ENCODE measurements at regions not wholly inside any gene's neighbourhood (a gene's known extent, or its start where the extent isn't known, plus 50 kb on each side); places are given as distances from the start of the nearest gene placed in this dataset.
A peak's percentile ranks its signal among the peaks of the same experiment; 100 is the strongest.

DNA sequence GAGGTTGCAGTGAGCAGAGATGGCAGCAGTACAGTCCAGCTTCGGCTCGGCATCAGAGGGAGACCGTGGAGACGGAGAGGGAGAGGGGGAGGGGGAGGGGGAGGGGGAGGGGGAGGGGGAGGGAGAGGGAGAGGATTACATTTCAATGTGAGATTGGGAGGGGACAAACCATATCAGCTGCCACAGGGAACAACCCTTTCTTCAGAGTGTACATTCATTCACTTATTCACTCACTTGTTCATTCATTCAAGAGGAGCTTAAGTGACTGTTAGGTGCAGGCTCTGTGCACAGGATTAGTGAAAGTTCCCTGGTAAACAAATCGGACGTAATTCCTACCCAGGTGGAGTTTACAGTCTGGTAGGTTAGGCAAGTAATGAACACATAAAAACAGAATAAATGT is 65.6 kb upstream of the MEDAG start:
- Histone ChIP-seq H3K36me3 (ENCODE audit: control insufficient read depth, insufficient read depth, low read length) (no peaks in the 10 kb centered on the region), H3K4me3 (ENCODE audit: low read length) (no peak overlapping the region), H3K27me3 (ENCODE audit: control insufficient read depth, insufficient read depth, low read length, poor library complexity, severe bottlenecking) (no peaks in the 10 kb centered on the region), H3K27ac (ENCODE audit: low read depth, low read length) (no peak overlapping the region), H3K9ac (ENCODE audit: extremely low read depth, low read length, poor library complexity, severe bottlenecking) (no peak overlapping the region), H3K9me3 (ENCODE audit: control insufficient read depth, low read length) (peaks cover 18% of the 10 kb centered on the region), H3K4me1 (ENCODE audit: control insufficient read depth, insufficient read depth, low read length) (peaks cover 5% of the 10 kb centered on the region)
- H3K27me3 Mint-ChIP-seq (ENCODE audit: insufficient read depth) = peaks cover 9% of the 10 kb centered on the region
- H3K36me3 Mint-ChIP-seq (ENCODE audit: low read depth) = no peaks in the 10 kb centered on the region
- H3K4me3 Mint-ChIP-seq = no peak overlapping the region
- peaks cover 25% of the 10 kb centered on the region for H3K4me1 Mint-ChIP-seq
- no peak overlapping the region for H3K27ac Mint-ChIP-seq
- WGBS, 2 experiments (ENCODE audit: insufficient coverage in 1 of 2, insufficient read length in 1 of 2) = 91% methylated on average over 2 of the region's 6 CpGs; no CpG with 5 or more reads in 1 of the 2 experiments
- H3K9me3 Mint-ChIP-seq = peaks cover 6% of the 10 kb centered on the region
- TF ChIP-seq, protein P1, sequence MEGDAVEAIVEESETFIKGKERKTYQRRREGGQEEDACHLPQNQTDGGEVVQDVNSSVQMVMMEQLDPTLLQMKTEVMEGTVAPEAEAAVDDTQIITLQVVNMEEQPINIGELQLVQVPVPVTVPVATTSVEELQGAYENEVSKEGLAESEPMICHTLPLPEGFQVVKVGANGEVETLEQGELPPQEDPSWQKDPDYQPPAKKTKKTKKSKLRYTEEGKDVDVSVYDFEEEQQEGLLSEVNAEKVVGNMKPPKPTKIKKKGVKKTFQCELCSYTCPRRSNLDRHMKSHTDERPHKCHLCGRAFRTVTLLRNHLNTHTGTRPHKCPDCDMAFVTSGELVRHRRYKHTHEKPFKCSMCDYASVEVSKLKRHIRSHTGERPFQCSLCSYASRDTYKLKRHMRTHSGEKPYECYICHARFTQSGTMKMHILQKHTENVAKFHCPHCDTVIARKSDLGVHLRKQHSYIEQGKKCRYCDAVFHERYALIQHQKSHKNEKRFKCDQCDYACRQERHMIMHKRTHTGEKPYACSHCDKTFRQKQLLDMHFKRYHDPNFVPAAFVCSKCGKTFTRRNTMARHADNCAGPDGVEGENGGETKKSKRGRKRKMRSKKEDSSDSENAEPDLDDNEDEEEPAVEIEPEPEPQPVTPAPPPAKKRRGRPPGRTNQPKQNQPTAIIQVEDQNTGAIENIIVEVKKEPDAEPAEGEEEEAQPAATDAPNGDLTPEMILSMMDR (conservative IDR thresholded peaks at IDR 0.05) = no peak
- no peak for DNase-seq

DNA sequence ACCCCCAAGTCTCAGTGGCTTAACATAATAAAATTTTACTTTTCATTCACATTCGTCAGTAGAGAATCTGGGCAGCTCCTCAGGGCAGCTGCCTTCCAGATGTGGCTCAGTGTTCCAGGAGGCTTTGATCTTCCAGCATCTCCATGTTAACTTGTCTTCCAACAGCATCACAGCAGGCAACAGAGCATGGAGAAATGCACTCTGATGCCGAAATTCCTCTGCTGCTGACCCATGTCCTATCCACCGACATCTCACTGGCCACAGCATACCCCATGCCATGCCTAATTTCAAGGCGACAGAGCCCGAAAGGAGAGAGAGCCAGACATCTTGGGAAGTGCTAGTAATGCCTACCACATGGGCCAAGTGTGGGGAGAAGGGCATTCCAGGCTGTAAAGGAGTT is 64.9 kb upstream of the MEDAG start:
- Mint-ChIP-seq H3K4me1 (peaks cover 20% of the 10 kb centered on the region), H3K9me3 (peaks cover 6% of the 10 kb centered on the region), H3K27me3 (ENCODE audit: insufficient read depth) (peaks cover 3% of the 10 kb centered on the region), H3K4me3 (no peak overlapping the region), H3K36me3 (ENCODE audit: low read depth) (no peaks in the 10 kb centered on the region), H3K27ac (no peak overlapping the region)
- H3K4me3 ChIP-seq (ENCODE audit: low read length) = no peak overlapping the region
- no peak for DNase-seq
- H3K27ac ChIP-seq (ENCODE audit: low read depth, low read length) = no peak overlapping the region
- TF ChIP-seq, protein P1 (conservative IDR thresholded peaks at IDR 0.05) = no peak
- WGBS, 2 experiments (ENCODE audit: insufficient coverage in 1 of 2, insufficient read length in 1 of 2) = 79 to 86% methylated on average over 4 to 5 of the region's 5 CpGs
- no peaks in the 10 kb centered on the region for H3K36me3 ChIP-seq (ENCODE audit: control insufficient read depth, insufficient read depth, low read length)
- no peak overlapping the region for H3K9ac ChIP-seq (ENCODE audit: extremely low read depth, low read length, poor library complexity, severe bottlenecking)
- peaks cover 5% of the 10 kb centered on the region for H3K4me1 ChIP-seq (ENCODE audit: control insufficient read depth, insufficient read depth, low read length)
- H3K27me3 ChIP-seq (ENCODE audit: control insufficient read depth, insufficient read depth, low read length, poor library complexity, severe bottlenecking) = no peaks in the 10 kb centered on the region
- peaks cover 18% of the 10 kb centered on the region for H3K9me3 ChIP-seq (ENCODE audit: control insufficient read depth, low read length)

DNA sequence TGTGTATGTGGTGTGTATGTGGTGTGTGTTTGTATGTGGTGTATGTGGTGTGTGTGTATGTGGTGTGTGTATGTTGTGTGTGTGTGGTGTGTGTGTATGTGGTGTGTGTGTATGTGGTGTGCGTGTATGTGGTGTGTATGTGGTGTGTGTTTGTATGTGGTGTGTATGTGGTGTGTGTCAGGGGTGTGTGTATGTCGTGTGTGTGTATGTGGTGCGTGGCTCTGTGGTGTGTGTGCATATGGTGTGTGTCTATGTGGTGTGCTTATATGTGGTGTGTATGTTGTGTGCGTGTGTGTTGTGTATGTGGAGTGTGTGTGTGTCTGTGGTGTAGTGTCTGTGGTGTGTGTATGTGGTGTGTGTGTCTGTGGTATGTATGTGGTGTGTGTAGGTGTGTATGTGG is 62.5 kb upstream of the MEDAG start:
- H3K4me3 ChIP-seq (ENCODE audit: low read length) = peak overlapping the region; percentile 36
- no peak overlapping the region for H3K27ac Mint-ChIP-seq
- no peaks in the 10 kb centered on the region for H3K27me3 Mint-ChIP-seq (ENCODE audit: insufficient read depth)
- peaks cover 18% of the 10 kb centered on the region for H3K9me3 ChIP-seq (ENCODE audit: control insufficient read depth, low read length)
- no peaks in the 10 kb centered on the region for H3K36me3 Mint-ChIP-seq (ENCODE audit: low read depth)
- TF ChIP-seq, protein P1 (conservative IDR thresholded peaks at IDR 0.05) = no peak
- H3K36me3 ChIP-seq (ENCODE audit: control insufficient read depth, insufficient read depth, low read length) = no peaks in the 10 kb centered on the region
- DNase-seq = no peak
- no peak overlapping the region for H3K27ac ChIP-seq (ENCODE audit: low read depth, low read length)
- H3K9me3 Mint-ChIP-seq = peaks cover 1% of the 10 kb centered on the region
- no peaks in the 10 kb centered on the region for H3K4me1 ChIP-seq (ENCODE audit: control insufficient read depth, insufficient read depth, low read length)
- no peak overlapping the region for H3K4me3 Mint-ChIP-seq
- peaks cover 4% of the 10 kb centered on the region for H3K4me1 Mint-ChIP-seq
- H3K27me3 ChIP-seq (ENCODE audit: control insufficient read depth, insufficient read depth, low read length, poor library complexity, severe bottlenecking) = no peaks in the 10 kb centered on the region
- no peak overlapping the region for H3K9ac ChIP-seq (ENCODE audit: extremely low read depth, low read length, poor library complexity, severe bottlenecking)
- WGBS, 2 experiments (ENCODE audit: insufficient coverage in 1 of 2, insufficient read length in 1 of 2) = 0 to 67% methylated on average over 1 to 4 of the region's 4 CpGs
